NCI-H82 (cell line): ENCODE measurements at regions not wholly inside any gene's neighbourhood (a gene's known extent, or its start where the extent isn't known, plus 50 kb on each side); places are given as distances from the start of the nearest gene placed in this dataset.

Experiments used
- DNase-seq: peaks from one replicate; lab custom pipeline; 2025; lab: John Stamatoyannopoulos, UW

DNA sequence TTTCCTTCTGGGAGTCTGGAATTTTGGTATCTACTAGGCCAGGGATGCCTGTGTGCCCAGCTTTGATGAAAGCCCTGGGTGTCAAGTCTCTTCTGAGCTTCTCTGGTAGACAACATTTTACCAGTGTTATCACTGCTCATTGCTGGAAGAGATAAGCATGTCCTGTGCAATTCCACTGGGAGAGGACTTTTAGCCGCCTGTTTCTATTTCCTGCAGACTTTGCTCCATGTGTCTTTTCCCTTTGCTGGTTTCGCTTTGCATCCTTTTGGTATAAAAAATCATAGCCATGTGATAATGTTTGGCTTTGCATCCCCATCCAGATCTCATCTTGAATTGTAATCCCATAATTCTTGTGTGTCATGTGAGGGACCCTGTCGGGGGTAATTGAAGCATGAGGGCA, 163.2 kb downstream of the SLC28A3 start:
- no peak for DNase-seq

DNA sequence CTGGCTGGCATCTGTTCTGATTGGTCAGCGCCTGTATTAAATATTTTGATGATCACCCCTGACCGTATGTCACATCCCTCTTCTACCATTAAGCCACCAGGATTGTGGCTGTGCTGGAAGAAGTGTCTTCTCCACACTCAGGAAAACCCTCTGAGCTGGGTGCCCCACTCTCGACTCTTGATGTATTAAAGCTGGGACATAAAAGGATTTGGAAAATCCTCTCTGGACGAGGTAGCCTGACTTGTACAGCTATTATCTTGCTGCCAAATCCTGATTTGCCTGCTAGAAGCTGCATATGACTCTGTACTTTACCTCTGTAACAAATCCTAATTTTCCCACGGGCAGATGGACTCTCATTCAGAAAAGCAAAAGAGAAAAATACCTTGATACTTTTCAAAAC, 161.0 kb downstream of the SLC28A3 start:
- DNase-seq: peak; percentile 96

DNA sequence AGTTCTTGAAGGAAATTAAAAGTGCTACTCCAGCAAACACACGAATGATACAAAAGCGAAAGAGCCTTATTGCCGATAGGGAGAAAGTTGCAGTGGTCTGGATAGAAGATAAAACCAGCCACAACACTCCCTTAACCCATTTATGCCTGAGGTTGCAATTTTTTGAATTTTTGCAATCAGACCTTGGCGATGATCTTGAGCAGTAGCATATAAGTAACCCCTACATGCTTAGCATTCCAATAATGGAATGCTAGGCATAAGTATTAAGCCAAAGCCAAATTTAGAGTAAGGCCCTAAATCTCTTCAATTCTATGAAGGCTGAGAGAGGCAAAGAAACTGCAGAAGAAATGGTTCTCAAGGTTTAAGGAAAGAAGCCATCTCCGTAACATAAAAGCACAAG, 153.5 kb downstream of the SLC28A3 start:
- no peak for DNase-seq

- DNase-seq: no peak
Observed at GRCh38 chr9:84189904-84190303, 150.7 kb downstream of the SLC28A3 start.

DNA sequence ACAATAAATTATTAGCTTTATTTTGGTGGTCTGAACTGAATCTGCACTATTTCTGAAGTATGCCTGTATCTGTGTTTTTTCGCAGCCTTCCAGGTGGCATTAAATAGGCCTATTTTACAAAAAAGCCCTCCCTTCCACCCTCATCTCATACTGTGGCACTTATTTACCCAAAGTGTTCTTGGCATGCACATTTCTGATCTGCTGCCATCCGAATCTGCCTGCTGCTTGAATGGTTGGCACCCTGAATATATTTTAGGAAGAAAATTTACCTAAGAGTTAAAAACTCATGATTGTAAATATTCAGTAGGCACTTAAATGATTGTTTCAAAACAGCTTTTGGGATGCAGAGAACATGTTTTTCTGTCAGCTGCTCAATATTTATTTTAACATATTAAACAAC, 150.1 kb downstream of the SLC28A3 start:
- no peak for DNase-seq

DNA sequence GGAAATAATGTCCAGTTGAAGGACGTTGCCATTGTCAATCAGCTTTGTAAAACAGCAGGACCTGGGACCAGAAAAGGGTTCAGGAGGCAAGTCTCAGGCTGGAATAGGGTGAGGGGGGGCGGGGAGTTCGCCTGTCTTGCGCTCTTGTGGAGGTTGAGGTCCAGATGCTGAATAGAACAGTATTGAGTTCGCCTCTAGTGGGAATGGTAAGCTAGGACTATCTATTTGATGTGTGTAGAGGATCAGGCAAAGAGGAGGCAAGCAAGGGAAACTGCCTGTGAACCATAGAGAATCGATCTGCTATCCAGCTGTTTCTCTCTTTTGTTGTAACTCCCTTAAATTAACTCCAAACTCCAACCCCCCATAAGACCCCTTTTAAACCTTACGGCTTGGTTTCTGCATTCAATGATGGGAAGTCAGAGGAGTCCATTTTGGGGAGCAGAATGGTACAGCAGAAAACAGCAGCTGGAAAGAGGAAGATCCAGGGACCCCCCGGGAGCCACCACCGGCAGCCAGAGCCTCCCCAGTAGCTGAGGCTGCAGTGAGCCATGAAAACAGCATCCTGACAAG, 133.7 kb downstream of the SLC28A3 start:
- DNase-seq: no peak

DNA sequence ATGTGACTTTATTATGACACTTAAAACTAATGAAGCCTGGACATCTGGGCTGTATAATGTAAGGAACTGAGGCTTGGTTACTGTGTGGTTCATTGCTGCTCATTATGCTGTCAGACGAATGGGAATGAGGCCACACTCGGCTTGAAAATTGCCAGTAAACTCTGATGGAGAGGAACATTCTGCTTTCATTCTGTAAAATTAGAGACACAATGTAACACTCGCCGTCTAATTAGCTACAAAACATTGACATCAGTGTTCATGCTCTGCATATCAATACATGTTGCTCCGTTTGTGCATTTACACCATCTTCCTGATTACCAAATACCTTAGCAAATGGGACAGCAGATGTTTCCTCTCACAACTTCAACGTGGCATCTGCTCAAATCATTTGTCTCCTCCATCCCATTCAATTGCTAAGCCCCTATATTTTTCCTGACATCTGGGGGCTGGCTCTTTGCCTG, 133.0 kb downstream of the SLC28A3 start:
- DNase-seq: peak; percentile 75

DNA sequence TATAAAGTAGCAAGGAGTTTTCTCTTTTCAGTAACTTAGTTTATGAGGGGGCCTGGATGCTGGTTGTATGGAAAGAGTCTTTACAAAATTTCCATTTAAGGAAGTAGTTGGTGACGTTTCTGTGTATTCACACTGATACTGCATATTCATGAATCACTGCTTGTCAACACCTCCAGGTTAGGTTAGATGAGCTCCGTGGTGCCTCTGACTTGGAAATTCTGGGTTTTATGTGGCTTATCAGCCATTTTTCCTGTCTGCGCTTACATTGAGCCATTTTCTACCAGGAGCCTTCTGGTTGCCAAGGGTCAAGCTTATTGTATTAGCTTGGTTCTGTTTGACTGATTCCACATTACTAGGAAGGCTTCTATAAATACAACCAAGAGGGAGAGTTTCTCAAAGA, 128.3 kb downstream of the SLC28A3 start:
- DNase-seq: no peak

- no peak for DNase-seq
Observed at GRCh38 chr9:84212982-84213381, 127.6 kb downstream of the SLC28A3 start.

DNA sequence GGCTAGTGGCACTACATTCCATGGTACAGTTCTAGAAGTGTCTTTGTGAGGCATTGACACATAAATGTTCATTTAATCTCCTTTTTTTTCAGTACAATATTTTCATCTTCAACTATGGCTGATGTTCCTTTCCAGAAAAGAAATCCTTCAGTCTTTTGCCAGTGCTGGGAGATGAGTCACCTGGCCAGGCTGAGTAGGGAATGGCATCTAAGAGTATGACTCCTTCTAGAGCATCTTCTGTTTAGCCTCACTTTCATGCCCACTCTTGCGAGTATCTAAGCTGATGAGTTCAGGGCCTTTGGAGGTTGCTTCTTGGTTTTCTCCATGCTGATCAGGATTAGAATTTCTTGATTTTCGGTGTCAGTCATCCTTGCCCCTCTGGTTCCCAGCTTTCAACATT, 124.4 kb downstream of the SLC28A3 start:
- DNase-seq: no peak

DNA sequence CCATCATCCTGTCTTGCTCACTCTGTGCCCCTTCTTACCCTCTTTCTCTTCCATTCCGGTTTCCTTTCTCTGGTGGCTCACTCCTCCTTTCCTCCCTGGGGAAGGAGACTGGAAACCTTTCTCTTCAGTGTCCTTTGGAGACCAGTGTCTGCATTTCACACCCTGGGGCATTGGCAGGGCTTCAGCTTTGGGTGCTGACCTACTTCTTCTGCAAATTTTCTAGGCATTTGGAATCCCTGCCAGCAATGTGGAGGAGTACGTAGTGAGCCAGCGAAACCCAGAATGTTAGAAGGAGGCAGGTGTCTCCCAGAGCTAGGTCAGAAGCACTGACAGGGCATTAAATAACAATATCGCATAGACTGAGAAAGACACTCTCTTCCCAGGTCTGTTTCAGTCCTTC, 122.2 kb downstream of the SLC28A3 start:
- no peak for DNase-seq

- DNase-seq: no peak
Observed at GRCh38 chr9:84224246-84224645, 116.3 kb downstream of the SLC28A3 start.
